ACC112 (cell line): ENCODE measurements at regions not wholly inside any gene's neighbourhood (a gene's known extent, or its start where the extent isn't known, plus 50 kb on each side); places are given as distances from the start of the nearest gene placed in this dataset.

ENCODE experiments used
- H2AFZ ChIP-seq: fragments of 200-600 bp; sonication (generic); one replicate; pipeline ENCODE4 v1.6.0; 2017; ENCODE audit warnings: antibody characterized with exemption, low read length; ENCODE audit not compliant: unreplicated experiment
- H3K27ac ChIP-seq: fragments of 200-600 bp; sonication (generic); 2 replicates; pipeline ENCODE4 v1.5.1; 2014; ENCODE audit warnings: low read depth, mild to moderate bottlenecking, antibody characterized with exemption, low read length, moderate library complexity
- H3K27me3 ChIP-seq: fragments of 200-600 bp; sonication (generic); 2 replicates; pipeline ENCODE4 v1.6.1; 2014; ENCODE audit warnings: mild to moderate bottlenecking, antibody characterized with exemption, low read length, moderate library complexity, mixed read lengths; ENCODE audit not compliant: insufficient read depth
- H3K36me3 ChIP-seq: fragments of 200-600 bp; sonication (generic); 2 replicates; pipeline ENCODE4 v1.6.1; 2016; ENCODE audit warnings: mild to moderate bottlenecking, antibody characterized with exemption, low read length, moderate library complexity, mixed read lengths; ENCODE audit not compliant: insufficient read depth
- H3K4me1 ChIP-seq: fragments of 200-600 bp; sonication (generic); one replicate; pipeline ENCODE4 v1.6.1; 2016; ENCODE audit warnings: low read length, mixed read lengths; ENCODE audit not compliant: insufficient read depth, unreplicated experiment, control insufficient read depth
- H3K4me3 ChIP-seq: fragments of 200-600 bp; sonication (generic); 2 replicates; pipeline ENCODE4 v1.5.1; 2014; ENCODE audit warnings: mild to moderate bottlenecking, low read depth, low read length
- H3K79me2 ChIP-seq: fragments of 200-600 bp; sonication (generic); one replicate; pipeline ENCODE4 v1.6.0; 2016; ENCODE audit warnings: low read length; ENCODE audit not compliant: control insufficient read depth, unreplicated experiment, insufficient read depth

DNA sequence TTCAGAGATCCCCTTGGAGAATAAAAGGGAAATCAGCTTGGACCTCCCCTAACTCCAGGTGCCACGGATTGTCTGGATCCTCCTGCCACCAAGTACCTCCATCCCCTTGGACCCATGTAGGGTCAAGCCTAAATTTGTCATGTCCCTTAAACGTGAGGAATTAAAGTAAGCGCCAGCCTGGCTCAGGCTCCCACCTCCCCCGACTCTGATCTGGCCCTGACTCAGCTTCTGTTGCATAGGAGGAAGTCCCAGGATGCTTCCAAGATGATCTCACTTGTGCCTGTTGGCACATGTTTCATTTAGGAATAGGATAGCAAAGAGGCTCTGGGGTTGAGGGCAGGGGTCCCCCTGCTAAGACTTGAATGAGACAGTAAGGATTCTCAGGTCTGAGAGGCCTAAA is 231.9 kb upstream of the JUN start:
- Histone ChIP-seq H3K27ac (peak overlapping the region; percentile 70), H2AFZ (peak overlapping the region; percentile 47), H3K36me3 (no peaks in the 10 kb centered on the region), H3K4me3 (no peak overlapping the region), H3K4me1 (peaks cover 54% of the 10 kb centered on the region), H3K79me2 (no peaks in the 10 kb centered on the region), H3K27me3 (no peaks in the 10 kb centered on the region)

DNA sequence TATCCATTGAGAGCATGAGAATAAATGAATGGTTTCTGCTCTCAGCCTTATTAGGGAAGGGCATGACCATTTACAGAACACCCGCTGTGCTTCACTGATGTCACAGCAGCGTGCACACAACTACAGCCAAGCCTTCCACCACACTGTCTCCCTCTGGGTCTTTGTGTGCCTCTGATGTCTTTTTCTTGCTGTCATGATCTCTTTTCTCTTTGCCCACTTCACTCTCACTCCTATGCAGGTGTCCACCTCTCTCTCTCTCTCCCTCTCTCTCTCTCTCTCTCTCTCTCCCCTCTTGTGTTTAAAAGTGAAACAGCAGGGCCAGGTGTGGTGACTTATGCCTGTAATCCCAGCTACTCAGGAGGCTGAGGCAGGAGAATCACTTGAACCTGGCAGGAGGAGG is 232.5 kb upstream of the JUN start:
- Histone ChIP-seq H3K4me1 (peaks cover 57% of the 10 kb centered on the region), H3K4me3 (no peak overlapping the region), H3K27me3 (no peaks in the 10 kb centered on the region), H3K36me3 (no peaks in the 10 kb centered on the region), H3K79me2 (no peaks in the 10 kb centered on the region), H2AFZ (no peak overlapping the region), H3K27ac (peak overlapping the region; percentile 70; the same call in 1 of the 2 replicates)

DNA sequence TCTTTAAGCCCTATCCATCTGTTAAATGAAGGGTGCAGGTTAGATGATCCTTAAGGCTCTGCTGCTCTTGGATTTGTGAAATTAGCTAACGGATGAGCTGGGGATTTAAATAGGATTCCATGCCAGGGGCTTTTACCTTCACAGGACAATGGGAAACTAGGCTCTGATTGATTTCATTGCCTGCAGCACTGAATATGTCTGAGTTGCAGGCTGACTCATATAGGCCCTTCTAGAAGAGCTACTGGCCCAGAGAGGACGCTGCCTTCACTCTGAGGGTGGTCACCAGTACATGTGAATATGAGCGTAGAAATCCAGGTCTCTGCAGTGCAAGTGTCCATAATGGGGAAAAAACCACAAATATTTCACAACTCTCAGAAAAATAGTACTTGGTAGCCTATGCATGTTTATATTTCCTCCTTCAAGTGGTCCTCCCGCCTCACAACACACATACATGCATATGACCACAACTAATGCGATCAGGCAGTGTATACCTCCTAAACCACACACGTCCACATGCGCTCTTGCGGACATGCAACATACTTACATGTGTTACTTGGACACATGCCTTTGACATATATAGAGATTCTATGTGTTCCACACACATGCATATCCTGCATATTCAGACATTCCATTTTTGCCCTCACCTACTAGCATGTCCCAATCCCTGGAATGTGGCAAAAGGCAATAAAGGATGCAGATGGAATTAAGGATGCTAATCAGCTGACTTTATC is 233.8 kb upstream of the JUN start:
- Histone ChIP-seq H2AFZ (no peak overlapping the region), H3K4me3 (no peak overlapping the region), H3K4me1 (peaks cover 57% of the 10 kb centered on the region), H3K36me3 (no peaks in the 10 kb centered on the region), H3K27me3 (no peaks in the 10 kb centered on the region), H3K27ac (no peak overlapping the region), H3K79me2 (no peaks in the 10 kb centered on the region)

DNA sequence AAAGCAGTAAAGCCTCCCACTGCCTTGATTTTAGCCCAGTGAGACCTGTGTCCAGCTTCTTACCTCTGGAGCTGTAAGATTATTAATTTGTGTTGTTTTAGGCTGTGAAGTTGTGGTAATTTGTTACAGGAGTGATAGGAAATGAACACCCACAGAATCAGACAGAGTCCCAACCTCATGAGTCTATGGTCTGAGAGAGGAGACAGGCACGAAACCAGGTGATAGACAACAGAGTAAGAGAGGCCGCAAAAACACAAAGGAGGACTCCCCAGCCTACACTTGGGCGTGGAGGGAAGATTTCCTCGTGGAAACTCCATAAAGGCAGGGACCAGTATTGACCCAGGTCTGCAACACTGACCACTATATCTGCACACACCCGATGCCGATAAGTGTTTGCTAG is 234.6 kb upstream of the JUN start:
- no peaks in the 10 kb centered on the region for H3K79me2 ChIP-seq
- H3K36me3 ChIP-seq = no peaks in the 10 kb centered on the region
- no peak overlapping the region for H2AFZ ChIP-seq
- H3K27ac ChIP-seq = no peak overlapping the region
- peaks cover 50% of the 10 kb centered on the region for H3K4me1 ChIP-seq
- no peak overlapping the region for H3K4me3 ChIP-seq
- H3K27me3 ChIP-seq = no peaks in the 10 kb centered on the region

DNA sequence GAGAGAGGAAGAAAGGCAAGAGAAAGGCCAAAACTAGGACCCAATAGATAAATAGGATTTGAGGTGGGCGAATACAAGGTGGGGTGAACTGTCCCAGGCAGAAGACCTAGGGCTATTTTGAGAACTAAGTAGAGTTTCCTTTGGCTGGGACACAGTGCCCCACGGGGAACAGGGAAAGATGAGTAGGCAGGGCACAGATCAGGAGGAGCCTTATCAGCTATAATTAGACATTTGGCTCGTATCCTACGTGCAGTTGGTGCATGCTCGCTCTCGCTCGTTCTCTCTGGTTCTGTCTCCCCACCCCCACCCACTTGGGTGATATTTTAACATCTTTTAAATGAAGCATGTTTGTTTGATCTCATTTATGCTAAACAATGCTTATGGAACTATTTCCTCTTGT is 235.0 kb upstream of the JUN start:
- H3K4me3 ChIP-seq = no peak overlapping the region
- H3K36me3 ChIP-seq = no peaks in the 10 kb centered on the region
- H3K27me3 ChIP-seq = no peaks in the 10 kb centered on the region
- peaks cover 47% of the 10 kb centered on the region for H3K4me1 ChIP-seq
- no peak overlapping the region for H2AFZ ChIP-seq
- no peak overlapping the region for H3K27ac ChIP-seq
- H3K79me2 ChIP-seq = no peaks in the 10 kb centered on the region

DNA sequence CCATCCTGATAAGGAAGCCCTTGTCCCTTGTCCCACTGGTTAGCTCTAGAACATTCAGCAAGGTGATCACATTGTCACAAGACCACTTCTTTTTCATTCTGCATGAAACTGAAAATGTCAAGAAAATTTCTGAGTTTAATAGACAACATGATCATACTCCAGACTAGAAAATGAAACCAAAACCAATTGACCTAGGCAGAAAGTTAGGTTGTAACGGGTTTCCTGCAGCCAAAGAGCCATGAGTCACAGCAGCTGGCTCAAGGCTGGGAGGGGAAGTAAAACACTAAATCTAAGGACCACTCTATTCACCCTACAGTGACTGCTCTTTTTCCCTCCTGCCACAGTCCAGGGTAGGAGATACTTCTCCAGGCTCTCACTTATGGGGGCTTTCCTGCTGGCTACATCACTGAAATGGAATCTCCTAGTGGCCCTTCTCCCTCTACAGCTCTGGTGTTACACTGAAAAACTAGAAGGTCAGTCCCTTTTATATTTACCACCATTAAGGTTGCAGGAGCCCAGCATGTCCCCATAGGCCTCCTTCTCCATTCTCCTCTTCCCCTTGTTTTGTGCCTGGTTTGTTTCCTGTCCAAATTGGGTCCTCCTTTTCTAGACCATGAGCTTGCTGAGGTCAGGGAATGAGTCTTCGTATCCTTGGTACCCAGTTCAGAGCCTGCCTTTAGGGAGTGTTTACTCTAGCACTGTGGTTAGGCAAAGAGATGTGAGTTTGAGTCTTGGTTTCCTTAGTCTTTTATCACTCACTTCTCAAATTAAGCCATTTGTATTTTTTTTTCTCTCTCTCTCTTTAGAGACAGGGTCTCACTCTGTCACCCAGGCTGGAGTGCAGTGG is 236.5 kb upstream of the JUN start:
- H3K4me1 ChIP-seq = peaks cover 40% of the 10 kb centered on the region
- peak overlapping the region; percentile 63 for H3K4me3 ChIP-seq
- H2AFZ ChIP-seq = peak overlapping the region; percentile 86
- no peaks in the 10 kb centered on the region for H3K36me3 ChIP-seq
- no peaks in the 10 kb centered on the region for H3K27me3 ChIP-seq
- peak overlapping the region; percentile 68 for H3K27ac ChIP-seq
- H3K79me2 ChIP-seq = no peaks in the 10 kb centered on the region

DNA sequence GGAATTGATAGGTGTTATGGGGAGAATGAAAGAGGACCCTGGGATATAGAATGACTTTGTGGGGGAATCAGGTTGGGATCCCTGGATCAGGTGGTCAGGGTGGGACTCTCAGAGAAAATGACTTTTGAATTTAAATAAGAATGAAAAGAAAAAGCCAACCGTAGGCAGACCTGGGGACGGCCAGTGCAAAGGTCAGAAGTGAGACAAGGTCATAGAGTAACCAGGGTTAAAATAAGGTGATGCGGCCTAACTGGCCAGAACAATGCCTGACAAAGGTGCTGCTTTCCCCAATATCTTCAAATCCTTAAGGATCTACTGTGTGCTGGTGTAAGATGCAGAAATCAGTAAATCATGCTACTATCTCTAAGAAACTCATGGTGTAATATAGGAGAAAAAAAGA is 238.4 kb upstream of the JUN start:
- H3K27me3 ChIP-seq = no peaks in the 10 kb centered on the region
- no peak overlapping the region for H2AFZ ChIP-seq
- no peak overlapping the region for H3K27ac ChIP-seq
- no peaks in the 10 kb centered on the region for H3K79me2 ChIP-seq
- no peak overlapping the region for H3K4me3 ChIP-seq
- peaks cover 43% of the 10 kb centered on the region for H3K4me1 ChIP-seq
- H3K36me3 ChIP-seq = no peaks in the 10 kb centered on the region

DNA sequence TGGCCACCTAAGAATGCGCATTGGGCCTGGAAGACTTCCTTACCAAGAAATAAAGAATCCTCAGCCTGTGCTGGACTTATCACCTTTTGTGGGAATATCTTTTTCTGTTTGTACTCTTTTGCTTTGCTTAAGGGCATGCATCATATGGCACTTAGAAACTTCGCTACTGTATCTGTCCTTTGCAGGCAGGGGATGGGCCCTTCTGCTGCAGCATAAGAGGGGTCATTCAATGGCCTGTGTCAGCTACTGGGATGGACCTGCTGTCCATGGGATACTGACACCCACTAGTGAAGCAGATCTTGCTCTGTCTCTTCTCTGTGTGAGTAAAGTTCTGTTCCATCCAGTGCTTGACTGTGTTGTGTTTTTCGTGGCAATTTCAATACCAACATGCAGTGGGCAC is 239.0 kb upstream of the JUN start:
- no peaks in the 10 kb centered on the region for H3K27me3 ChIP-seq
- H3K79me2 ChIP-seq = no peaks in the 10 kb centered on the region
- H3K36me3 ChIP-seq = no peaks in the 10 kb centered on the region
- H3K4me3 ChIP-seq = no peak overlapping the region
- H2AFZ ChIP-seq = no peak overlapping the region
- H3K4me1 ChIP-seq = peaks cover 46% of the 10 kb centered on the region
- no peak overlapping the region for H3K27ac ChIP-seq

DNA sequence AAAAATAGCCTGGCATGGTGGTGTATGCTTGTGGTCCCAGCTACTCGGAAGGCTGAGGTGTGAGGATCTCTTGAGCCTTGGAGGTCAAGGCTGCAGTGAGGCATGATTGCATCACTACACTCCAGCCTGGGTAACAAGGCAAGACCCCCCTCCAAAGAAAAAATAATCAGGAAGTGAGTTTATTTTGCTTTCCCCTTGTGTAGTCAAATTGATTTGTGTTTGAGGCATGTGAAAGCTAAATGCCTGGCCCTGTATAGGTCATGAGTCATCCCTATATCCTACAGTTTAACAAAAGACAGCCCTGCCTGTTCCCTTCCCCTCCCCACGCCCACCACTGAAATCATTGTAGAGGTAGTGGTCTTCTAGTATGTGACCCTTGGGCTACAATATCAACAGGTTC is 241.4 kb upstream of the JUN start:
- Histone ChIP-seq H3K79me2 (no peaks in the 10 kb centered on the region), H3K36me3 (no peaks in the 10 kb centered on the region), H3K4me3 (no peak overlapping the region), H3K27ac (peak overlapping the region; percentile 76), H3K27me3 (no peaks in the 10 kb centered on the region), H3K4me1 (peaks cover 49% of the 10 kb centered on the region), H2AFZ (peak overlapping the region; percentile 45)

DNA sequence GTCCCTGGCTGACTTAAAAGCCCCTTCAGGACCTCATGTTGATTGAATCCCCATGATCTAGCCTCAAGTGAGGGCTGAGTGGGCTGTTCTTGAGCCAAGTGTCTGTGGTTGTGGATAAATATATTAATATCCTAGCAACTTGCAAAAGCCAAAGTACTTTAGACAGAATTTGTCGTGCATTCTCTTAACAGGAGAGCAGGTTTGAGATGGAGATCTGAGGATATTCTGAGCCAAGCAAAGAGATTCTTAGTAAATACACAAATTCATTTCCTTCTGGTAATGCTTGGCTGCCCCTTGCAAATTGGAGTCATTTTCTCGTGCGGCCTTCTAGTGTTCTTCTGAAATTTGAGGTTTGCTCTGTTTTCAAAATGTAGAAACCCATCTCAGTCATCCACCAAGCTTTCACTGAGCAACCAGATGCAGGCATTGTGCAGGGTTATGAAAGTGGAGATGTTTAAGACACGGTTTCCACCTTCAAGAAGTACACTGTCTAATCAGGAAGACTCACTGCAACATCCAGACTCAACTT is 242.1 kb upstream of the JUN start:
- H2AFZ ChIP-seq = peak overlapping the region; percentile 45
- H3K4me1 ChIP-seq = peaks cover 42% of the 10 kb centered on the region
- H3K27me3 ChIP-seq = no peaks in the 10 kb centered on the region
- H3K36me3 ChIP-seq = no peaks in the 10 kb centered on the region
- peak overlapping the region; percentile 23; the same call in 1 of the 2 replicates for H3K4me3 ChIP-seq
- H3K79me2 ChIP-seq = no peaks in the 10 kb centered on the region
- peak overlapping the region; percentile 76 for H3K27ac ChIP-seq
